AG04450 (cell line): ENCODE measurements at regions not wholly inside any gene's neighbourhood (a gene's known extent, or its start where the extent isn't known, plus 50 kb on each side); places are given as distances from the start of the nearest gene placed in this dataset.
"Not testable (repeated sequence)": the region's sequence is repeated elsewhere in the genome, so short reads cannot be mapped to it uniquely, and the experiment has no call there.

Experiments used
- CTCF ChIA-PET: fragments of 300-600, 350-600 bp; formaldehyde crosslinking; extraction: SDS; loops from one replicate; lab custom pipeline; 2022; ENCODE audit warnings: antibody characterized with exemption, inconsistent platforms; lab: Charles Lee
- POLR2A ChIA-PET: fragments of 350-600 bp; formaldehyde crosslinking; extraction: SDS; loops from one replicate; lab custom pipeline; 2021; ENCODE audit warnings: antibody characterized with exemption, inconsistent platforms; lab: Yijun Ruan, JAX
- DNase-seq: peaks from one replicate; pipeline ENCODE4 v3.0.0-alpha.2; 2011; ENCODE audit warnings: low read depth, low spot score
- H3K27ac ChIP-seq: one replicate; pipeline ENCODE4 v1.5.1; 2012; ENCODE audit warnings: low read depth, low read length, control low read depth
- H3K27me3 ChIP-seq: one replicate; pipeline ENCODE4 v1.6.0; 2012; ENCODE audit warnings: low read length; ENCODE audit not compliant: control insufficient read depth, insufficient read depth
- H3K4me3 ChIP-seq: 2 replicates; pipeline ENCODE4 v1.5.1; 2011; ENCODE audit warnings: mild to moderate bottlenecking, low read depth, low read length, control low read depth
- H3K9me3 ChIP-seq: 2 replicates; pipeline ENCODE4 v1.5.1; 2012; ENCODE audit warnings: low read length; ENCODE audit not compliant: control insufficient read depth, insufficient read depth
- TF ChIP-seq, protein P1 (sequence below): IDR thresholded peaks from 2 replicates; pipeline ENCODE4 v1.5.1; 2011; ENCODE audit warnings: low read depth, low read length, control low read depth, inconsistent platforms

DNA sequence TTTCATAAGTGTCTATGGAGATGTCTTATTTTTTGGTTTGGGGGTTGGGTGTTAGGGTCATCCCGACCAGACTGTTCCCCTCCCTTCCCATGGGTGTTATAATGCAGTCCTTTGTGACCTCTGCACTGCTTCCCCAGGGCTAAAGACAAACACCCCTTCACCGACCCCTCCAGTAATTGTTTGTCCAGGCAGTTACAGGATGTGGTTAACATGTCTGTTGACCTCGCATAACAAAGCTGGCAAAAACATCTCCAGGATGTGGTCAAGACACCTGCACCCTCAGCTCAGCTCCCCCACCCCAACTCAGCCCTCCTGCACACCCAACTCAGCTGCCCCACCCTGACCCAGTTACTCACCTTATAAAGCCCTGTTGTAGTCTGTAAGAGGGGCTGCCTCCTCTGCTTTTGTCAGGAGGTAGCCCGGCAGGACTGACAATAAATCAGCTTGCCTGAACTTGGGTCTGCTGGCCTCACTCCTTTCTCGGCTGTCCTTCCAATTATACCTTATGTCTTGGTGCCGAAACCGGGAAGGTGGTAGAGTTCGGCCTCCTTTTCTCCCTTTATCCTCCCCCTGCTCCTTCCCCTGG lies 102.2 kb downstream of the ZNF92 start:
- no peaks in the 10 kb centered on the region for H3K9me3 ChIP-seq
- TF ChIP-seq, protein P1, sequence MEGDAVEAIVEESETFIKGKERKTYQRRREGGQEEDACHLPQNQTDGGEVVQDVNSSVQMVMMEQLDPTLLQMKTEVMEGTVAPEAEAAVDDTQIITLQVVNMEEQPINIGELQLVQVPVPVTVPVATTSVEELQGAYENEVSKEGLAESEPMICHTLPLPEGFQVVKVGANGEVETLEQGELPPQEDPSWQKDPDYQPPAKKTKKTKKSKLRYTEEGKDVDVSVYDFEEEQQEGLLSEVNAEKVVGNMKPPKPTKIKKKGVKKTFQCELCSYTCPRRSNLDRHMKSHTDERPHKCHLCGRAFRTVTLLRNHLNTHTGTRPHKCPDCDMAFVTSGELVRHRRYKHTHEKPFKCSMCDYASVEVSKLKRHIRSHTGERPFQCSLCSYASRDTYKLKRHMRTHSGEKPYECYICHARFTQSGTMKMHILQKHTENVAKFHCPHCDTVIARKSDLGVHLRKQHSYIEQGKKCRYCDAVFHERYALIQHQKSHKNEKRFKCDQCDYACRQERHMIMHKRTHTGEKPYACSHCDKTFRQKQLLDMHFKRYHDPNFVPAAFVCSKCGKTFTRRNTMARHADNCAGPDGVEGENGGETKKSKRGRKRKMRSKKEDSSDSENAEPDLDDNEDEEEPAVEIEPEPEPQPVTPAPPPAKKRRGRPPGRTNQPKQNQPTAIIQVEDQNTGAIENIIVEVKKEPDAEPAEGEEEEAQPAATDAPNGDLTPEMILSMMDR, result no peak
- POLR2A ChIA-PET, result no interaction called here
- no peak for DNase-seq
- H3K27ac ChIP-seq, result no peak overlapping the region
- no peak overlapping the region for H3K4me3 ChIP-seq
- CTCF ChIA-PET, result no interaction called here
- H3K27me3 ChIP-seq, result no peaks in the 10 kb centered on the region

DNA sequence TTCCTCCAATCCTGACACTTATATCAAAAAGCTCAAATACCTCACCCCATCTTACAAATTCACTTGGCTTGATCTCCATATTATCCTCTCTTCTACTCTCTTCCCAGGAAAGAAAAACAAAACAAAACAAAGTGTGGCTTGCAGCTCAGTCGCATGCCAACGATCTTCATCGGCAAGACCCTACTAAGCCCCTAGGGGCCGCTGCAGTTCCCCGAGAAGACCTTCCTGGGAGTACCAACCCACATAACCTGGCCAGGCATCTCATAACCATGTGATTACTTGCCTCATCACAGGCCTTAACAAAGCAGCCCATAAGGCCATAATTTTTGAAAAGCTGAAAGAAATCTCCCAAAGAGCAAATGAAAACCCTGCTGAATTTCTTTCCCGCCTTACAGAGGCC lies 103.7 kb downstream of the ZNF92 start:
- ChIA-PET POLR2A (no interaction called here), CTCF (no interaction called here)
- Histone ChIP-seq H3K27ac (no peak overlapping the region), H3K27me3 (no peaks in the 10 kb centered on the region), H3K9me3 (no peaks in the 10 kb centered on the region), H3K4me3 (no peak overlapping the region)
- TF ChIP-seq, protein P1, result 0 out of 2 replicates have a peak, but pooled peaks have one; percentile 9
- DNase-seq, result no peak

DNA sequence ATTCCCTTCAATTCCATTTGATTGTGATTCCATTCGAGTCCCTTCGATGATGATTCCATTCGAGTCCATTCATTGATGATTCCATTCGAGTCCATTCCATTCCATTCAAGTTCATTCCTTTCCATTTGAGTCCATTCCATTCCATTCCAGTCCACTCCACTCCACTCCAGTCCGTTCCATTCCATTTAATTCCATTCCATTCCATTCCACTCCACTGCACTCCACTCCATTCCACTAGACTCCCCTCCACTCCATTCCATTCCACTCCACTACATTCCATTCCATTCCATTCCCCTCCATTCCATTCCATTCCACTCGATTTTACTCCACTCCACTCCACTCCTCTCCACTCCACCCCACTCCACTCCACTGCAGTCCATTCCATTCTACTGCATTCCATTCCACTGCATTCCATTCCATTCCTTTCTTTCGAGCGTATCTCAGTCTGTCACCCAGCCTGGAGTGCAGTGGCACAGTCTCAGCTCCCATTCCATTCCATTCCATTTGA lies 115.7 kb downstream of the ZNF92 start:
- DNase-seq, result no peak
- TF ChIP-seq, protein P1, result no peak
- H3K27ac ChIP-seq, result no peak overlapping the region
- CTCF ChIA-PET, result no interaction called here
- peaks cover 11% of the 10 kb centered on the region for H3K9me3 ChIP-seq
- POLR2A ChIA-PET, result no interaction called here
- H3K4me3 ChIP-seq, result no peak overlapping the region
- no peaks in the 10 kb centered on the region for H3K27me3 ChIP-seq

DNA sequence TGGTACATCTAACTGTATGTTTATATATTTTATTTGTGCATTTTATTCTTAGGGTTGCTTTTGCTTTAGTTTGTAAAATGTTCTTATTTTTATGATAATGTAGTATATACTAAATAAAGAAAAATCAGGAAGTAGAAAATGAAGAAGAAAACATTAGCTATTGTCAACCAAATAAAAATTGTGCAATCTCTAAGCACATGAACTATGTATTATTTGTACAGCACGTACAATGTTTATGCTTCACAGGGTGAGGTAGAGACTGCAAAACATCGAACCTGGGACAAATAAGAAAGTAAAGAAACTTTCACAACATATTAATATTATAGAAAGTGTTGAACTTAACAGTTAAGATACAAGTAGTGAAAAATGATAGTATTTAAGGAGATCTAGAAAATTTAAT lies 123.0 kb downstream of the ZNF92 start:
- DNase-seq, H3K4me3 ChIP-seq, POLR2A ChIA-PET, H3K27me3 ChIP-seq, H3K27ac ChIP-seq, H3K9me3 ChIP-seq, CTCF ChIA-PET: not testable (repeated sequence)

DNA sequence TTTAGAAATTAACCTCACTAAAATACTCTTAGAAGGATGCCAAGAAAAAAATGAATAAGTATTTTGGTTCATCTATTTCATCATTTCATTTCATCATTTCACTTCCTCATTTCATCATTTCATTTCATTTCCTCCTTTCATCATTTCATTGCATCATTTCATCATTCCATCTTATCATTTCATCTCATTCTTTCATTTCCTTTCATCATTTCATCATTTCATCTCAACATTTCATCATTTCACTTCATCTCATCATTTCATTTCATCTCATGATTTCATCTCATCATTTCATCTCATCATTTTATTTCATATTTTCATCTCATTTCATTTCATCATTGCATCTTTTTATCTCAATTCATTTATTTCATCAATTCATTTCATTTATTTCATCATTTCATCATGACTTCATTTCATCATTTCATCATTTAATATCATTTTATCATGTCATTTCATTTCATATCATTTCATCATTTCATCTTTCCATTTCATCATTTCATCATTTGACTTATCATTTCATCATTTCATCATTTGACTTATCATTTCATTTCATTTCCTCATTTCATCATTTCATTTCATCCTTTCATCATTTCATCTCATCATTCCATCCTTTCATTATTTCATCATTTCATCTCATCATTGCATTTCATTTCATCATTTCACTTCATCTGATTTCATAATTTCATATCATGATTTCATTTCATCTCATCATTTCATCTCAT lies 129.9 kb downstream of the ZNF92 start:
- H3K27me3 ChIP-seq, result no peaks in the 10 kb centered on the region
- no peak overlapping the region for H3K27ac ChIP-seq
- no peak for DNase-seq
- POLR2A ChIA-PET, result no interaction called here
- TF ChIP-seq, protein P1, result no peak
- no peak overlapping the region for H3K4me3 ChIP-seq
- CTCF ChIA-PET, result no interaction called here
- H3K9me3 ChIP-seq, result no peaks in the 10 kb centered on the region

DNA sequence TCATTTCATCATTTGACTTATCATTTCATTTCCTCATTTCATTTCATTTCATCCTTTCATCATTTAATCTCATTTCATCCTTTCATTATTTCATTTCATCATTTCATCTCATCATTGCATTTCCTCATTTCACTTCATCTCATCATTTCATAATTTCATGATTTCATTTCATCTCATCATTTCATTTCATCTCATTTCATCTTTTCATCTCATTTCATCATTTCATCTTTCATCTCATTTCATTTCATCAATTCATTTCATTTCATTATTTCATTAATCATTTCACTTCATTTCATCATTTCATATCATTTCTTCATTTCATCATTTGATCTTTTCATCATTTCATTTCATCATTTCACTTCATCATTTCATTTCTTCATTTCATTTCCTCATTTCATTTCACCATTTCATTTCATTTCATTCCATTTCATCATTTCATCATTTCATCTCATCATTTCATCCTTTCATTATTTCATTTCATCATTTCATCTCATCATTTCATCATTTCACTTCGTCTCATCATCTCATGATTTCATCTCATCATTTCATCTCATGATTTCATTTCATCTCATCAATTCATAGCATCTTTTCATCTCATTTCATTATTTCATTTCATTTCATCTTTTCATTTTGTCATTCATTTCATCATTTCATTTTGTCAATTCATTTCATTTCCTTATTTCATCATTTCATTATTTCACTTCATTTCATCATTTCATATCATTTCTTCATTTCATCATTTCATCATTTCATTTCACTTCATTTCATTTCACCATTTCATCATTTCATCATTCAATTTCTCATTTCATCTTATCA lies 131.1 kb downstream of the ZNF92 start:
- H3K4me3 ChIP-seq, DNase-seq, H3K27me3 ChIP-seq, CTCF ChIA-PET, POLR2A ChIA-PET, H3K27ac ChIP-seq, H3K9me3 ChIP-seq: not testable (repeated sequence)

DNA sequence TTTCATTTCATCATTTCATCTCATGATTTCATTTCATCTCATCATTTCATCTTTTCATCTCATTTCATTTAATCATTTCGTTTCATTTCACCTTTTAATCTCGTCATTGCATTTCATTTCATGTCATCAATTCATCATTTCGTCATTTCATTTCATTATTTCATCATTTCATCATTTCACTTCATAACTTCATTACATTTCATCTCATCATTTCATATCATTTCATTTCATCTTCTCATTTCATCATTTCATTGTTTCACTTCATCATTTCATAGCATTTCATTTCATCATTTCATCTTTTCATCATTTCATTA lies 131.6 kb downstream of the ZNF92 start:
- DNase-seq, H3K27me3 ChIP-seq, CTCF ChIA-PET, H3K9me3 ChIP-seq, H3K27ac ChIP-seq, POLR2A ChIA-PET, H3K4me3 ChIP-seq: not testable (repeated sequence)
